Ishikawa (cell line): ENCODE measurements at regions not wholly inside any gene's neighbourhood (a gene's known extent, or its start where the extent isn't known, plus 50 kb on each side); places are given as distances from the start of the nearest gene placed in this dataset.

Experiments
- EGR1 ChIP-seq: IDR thresholded peaks from 2 replicates; pipeline ENCODE4 v1.6.1; 2012
- EP300 ChIP-seq: IDR thresholded peaks from 2 replicates; pipeline ENCODE4 v1.6.1; 2012; ENCODE audit warnings: borderline replicate concordance
- NFIC ChIP-seq: IDR thresholded peaks from 2 replicates; pipeline ENCODE4 v1.6.1; 2012
- RAD21 ChIP-seq: IDR thresholded peaks from 2 replicates; pipeline ENCODE4 v1.6.1; 2012; ENCODE audit warnings: low read depth
- TCF12 ChIP-seq: IDR thresholded peaks from 2 replicates; pipeline ENCODE4 v1.6.1; 2012; ENCODE audit warnings: low read depth
- TEAD4 ChIP-seq: IDR thresholded peaks from 2 replicates; pipeline ENCODE4 v1.6.1; 2012
- ZBTB7A ChIP-seq: IDR thresholded peaks from 2 replicates; pipeline ENCODE4 v1.6.1; 2012; ENCODE audit warnings: low read depth
- TF ChIP-seq, protein P1 (sequence below): IDR thresholded peaks from 2 replicates; pipeline ENCODE4 v1.6.1; 2012
- TF ChIP-seq, protein P2 (sequence below): IDR thresholded peaks from 2 replicates; pipeline ENCODE4 v1.6.1; 2012
- TF ChIP-seq, protein P3 (sequence below): IDR thresholded peaks from 2 replicates; pipeline ENCODE4 v1.6.1; 2012; ENCODE audit warnings: low read depth, mild to moderate bottlenecking

DNA sequence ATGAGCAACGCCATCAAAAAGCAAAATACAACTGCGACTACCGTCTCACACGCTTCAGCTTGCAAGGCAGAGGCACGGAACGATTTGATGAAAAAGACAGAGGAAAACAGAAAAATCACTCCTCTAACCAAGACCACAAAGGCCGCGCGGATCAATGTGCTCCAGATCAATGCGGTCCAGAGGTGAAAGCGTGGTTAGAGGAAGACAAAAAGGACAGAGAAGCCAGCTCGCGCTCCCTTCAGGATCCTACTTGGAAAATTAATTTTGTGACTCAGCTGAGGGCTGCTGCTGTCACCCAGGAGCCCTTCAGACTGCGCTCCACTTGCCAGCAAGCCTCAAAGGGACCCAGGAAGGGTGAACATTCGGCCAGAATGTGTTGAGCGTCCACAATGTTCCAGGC is 140.2 kb upstream of the RPS6KA2 start:
- TF ChIP-seq TCF12, result no peak
- TF ChIP-seq, protein P1, sequence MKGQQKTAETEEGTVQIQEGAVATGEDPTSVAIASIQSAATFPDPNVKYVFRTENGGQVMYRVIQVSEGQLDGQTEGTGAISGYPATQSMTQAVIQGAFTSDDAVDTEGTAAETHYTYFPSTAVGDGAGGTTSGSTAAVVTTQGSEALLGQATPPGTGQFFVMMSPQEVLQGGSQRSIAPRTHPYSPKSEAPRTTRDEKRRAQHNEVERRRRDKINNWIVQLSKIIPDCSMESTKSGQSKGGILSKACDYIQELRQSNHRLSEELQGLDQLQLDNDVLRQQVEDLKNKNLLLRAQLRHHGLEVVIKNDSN, result no peak
- TF ChIP-seq, protein P2, sequence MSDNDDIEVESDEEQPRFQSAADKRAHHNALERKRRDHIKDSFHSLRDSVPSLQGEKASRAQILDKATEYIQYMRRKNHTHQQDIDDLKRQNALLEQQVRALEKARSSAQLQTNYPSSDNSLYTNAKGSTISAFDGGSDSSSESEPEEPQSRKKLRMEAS, result no peak
- TF ChIP-seq TEAD4, result no peak
- TF ChIP-seq, protein P3, sequence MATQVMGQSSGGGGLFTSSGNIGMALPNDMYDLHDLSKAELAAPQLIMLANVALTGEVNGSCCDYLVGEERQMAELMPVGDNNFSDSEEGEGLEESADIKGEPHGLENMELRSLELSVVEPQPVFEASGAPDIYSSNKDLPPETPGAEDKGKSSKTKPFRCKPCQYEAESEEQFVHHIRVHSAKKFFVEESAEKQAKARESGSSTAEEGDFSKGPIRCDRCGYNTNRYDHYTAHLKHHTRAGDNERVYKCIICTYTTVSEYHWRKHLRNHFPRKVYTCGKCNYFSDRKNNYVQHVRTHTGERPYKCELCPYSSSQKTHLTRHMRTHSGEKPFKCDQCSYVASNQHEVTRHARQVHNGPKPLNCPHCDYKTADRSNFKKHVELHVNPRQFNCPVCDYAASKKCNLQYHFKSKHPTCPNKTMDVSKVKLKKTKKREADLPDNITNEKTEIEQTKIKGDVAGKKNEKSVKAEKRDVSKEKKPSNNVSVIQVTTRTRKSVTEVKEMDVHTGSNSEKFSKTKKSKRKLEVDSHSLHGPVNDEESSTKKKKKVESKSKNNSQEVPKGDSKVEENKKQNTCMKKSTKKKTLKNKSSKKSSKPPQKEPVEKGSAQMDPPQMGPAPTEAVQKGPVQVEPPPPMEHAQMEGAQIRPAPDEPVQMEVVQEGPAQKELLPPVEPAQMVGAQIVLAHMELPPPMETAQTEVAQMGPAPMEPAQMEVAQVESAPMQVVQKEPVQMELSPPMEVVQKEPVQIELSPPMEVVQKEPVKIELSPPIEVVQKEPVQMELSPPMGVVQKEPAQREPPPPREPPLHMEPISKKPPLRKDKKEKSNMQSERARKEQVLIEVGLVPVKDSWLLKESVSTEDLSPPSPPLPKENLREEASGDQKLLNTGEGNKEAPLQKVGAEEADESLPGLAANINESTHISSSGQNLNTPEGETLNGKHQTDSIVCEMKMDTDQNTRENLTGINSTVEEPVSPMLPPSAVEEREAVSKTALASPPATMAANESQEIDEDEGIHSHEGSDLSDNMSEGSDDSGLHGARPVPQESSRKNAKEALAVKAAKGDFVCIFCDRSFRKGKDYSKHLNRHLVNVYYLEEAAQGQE, result no peak
- TF ChIP-seq EGR1, result no peak
- TF ChIP-seq NFIC, result no peak
- no peak for TF ChIP-seq RAD21
- TF ChIP-seq EP300, result no peak
- no peak for TF ChIP-seq ZBTB7A
